SK-N-SH treated with all-trans-retinoic acid at 6 μM for 48 hours (cell line): ENCODE measurements at regions not wholly inside any gene's neighbourhood (a gene's known extent, or its start where the extent isn't known, plus 50 kb on each side); places are given as distances from the start of the nearest gene placed in this dataset.

Experiments used
- ARNTL ChIP-seq: fragments of 450-650 bp; formaldehyde crosslinking; IDR thresholded peaks from 2 replicates; pipeline ENCODE4 v1.5.0; 2020; ENCODE audit warnings: low read depth, mild to moderate bottlenecking, moderate library complexity, borderline replicate concordance
- GLIS3 ChIP-seq: fragments of 250-450 bp; sonication (Bioruptor Pico); IDR thresholded peaks from 2 replicates; pipeline ENCODE4 v1.5.0; 2020; ENCODE audit warnings: mild to moderate bottlenecking, moderate library complexity
- TCF4 ChIP-seq: fragments of 250-450 bp; sonication (Bioruptor Pico); IDR thresholded peaks from 2 replicates; pipeline ENCODE4 v1.8.0; 2021; ENCODE audit warnings: mild to moderate bottlenecking, moderate library complexity, borderline replicate concordance
- TOX ChIP-seq: fragments of 250-450 bp; sonication (Bioruptor Pico); IDR thresholded peaks from 2 replicates; pipeline ENCODE4 v1.8.0; 2021; ENCODE audit warnings: mild to moderate bottlenecking, moderate library complexity, borderline replicate concordance
- ZFP3 ChIP-seq: fragments of 250-450 bp; sonication (Bioruptor Pico); IDR thresholded peaks from 2 replicates; pipeline ENCODE4 v1.5.0; 2020; ENCODE audit warnings: mild to moderate bottlenecking, moderate library complexity
- ZFP30 ChIP-seq: fragments of 450-650 bp; formaldehyde crosslinking; IDR thresholded peaks from 2 replicates; pipeline ENCODE4 v1.5.0; 2022; ENCODE audit warnings: mild to moderate bottlenecking, moderate library complexity
- ZNF565 ChIP-seq: fragments of 450-650 bp; formaldehyde crosslinking; conservative IDR thresholded peaks from 2 replicates; pipeline ENCODE4 v1.5.0; 2020; ENCODE audit warnings: low read depth, mild to moderate bottlenecking, moderate library complexity
- ZNF70 ChIP-seq: fragments of 450-650 bp; formaldehyde crosslinking; IDR thresholded peaks from 2 replicates; pipeline ENCODE4 v1.5.0; 2020; ENCODE audit warnings: mild to moderate bottlenecking, moderate library complexity

GRCh38 chr3:8276506-8276905, 225.1 kb upstream of the LMCD1 start:
- TF ChIP-seq ZFP3 (CRISPR knock-in tag) (no peak), ZNF70 (CRISPR knock-in tag) (no peak), ARNTL (no peak), GLIS3 (CRISPR knock-in tag) (no peak), ZFP30 (CRISPR knock-in tag) (no peak), ZNF565 (no peak), TOX (CRISPR knock-in tag) (no peak), TCF4 (no peak)
